ENCODE measurements at regions not wholly inside any gene's neighbourhood (a gene's known extent, or its start where the extent isn't known, plus 50 kb on each side); places are given as distances from the start of the nearest gene placed in this dataset.

DNA sequence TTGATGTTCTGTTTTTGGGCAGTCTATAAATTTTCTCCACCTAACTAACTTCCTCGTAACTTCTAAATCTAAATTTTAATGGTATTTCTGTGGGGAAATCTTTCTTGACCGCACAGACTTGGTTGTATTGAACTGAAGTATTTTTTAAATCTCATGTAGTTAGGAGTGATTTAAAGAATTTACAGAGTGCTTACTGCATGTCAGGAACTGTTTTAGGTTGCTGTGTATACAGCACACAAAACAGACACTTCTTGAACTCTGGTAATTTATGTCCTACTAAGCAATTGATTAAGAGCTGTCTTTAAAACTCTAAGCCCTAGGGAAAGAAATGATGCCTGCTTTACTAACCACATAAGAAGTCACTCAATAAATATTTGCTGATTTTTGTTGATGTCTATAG, 1350.2 kb downstream of the ZPLD1 start:
- no peak overlapping the region for H3K4me3 ChIP-seq (ENCODE audit: low read depth, low read length)
- no peak for DNase-seq (ENCODE audit: low read depth)
- TF ChIP-seq, protein P1, sequence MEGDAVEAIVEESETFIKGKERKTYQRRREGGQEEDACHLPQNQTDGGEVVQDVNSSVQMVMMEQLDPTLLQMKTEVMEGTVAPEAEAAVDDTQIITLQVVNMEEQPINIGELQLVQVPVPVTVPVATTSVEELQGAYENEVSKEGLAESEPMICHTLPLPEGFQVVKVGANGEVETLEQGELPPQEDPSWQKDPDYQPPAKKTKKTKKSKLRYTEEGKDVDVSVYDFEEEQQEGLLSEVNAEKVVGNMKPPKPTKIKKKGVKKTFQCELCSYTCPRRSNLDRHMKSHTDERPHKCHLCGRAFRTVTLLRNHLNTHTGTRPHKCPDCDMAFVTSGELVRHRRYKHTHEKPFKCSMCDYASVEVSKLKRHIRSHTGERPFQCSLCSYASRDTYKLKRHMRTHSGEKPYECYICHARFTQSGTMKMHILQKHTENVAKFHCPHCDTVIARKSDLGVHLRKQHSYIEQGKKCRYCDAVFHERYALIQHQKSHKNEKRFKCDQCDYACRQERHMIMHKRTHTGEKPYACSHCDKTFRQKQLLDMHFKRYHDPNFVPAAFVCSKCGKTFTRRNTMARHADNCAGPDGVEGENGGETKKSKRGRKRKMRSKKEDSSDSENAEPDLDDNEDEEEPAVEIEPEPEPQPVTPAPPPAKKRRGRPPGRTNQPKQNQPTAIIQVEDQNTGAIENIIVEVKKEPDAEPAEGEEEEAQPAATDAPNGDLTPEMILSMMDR (conservative IDR thresholded peaks at IDR 0.05; ENCODE audit: low read depth, low read length), result no peak

DNA sequence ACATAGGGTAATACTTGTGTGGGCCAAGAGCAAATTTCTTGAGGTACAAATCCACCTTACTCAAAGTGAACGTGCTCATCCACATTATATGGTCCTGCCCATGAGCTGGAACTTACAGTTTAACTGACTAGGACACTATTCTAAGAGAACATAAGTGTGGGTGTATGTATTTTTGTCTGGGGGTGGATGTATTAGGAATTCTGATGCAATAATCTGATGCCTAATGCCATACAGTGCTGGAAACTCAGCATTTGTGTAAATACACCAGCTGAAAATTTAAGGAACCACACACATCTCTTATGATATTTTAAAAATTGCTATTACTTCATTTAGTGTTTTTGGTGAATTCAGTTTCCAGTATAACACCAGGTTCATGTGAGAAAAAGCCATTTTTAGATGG, 1350.7 kb downstream of the ZPLD1 start:
- TF ChIP-seq, protein P1 (conservative IDR thresholded peaks at IDR 0.05; ENCODE audit: low read depth, low read length), result no peak
- no peak for DNase-seq (ENCODE audit: low read depth)
- no peak overlapping the region for H3K4me3 ChIP-seq (ENCODE audit: low read depth, low read length)

DNA sequence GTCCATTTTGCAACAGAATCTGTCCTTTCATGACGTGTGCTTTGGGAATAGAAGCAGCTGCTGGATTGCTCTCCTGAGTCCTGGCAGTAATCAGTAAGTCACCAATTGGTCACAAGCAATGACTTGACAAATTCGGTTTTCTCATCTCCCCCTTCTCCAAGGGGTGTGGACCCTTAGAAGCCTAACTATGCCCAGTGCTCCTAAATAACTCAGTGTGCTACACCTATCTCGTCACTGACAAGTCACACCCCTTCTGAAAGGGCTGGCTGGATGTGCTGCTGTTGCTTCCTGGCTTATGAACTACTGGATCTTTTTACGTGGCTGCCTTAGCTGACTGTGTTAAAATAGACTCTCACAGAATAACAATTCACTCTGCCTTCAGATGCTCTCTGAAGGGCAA, 1351.5 kb downstream of the ZPLD1 start:
- TF ChIP-seq, protein P1 (conservative IDR thresholded peaks at IDR 0.05; ENCODE audit: low read depth, low read length), result no peak
- no peak overlapping the region for H3K4me3 ChIP-seq (ENCODE audit: low read depth, low read length)
- DNase-seq (ENCODE audit: low read depth), result no peak

DNA sequence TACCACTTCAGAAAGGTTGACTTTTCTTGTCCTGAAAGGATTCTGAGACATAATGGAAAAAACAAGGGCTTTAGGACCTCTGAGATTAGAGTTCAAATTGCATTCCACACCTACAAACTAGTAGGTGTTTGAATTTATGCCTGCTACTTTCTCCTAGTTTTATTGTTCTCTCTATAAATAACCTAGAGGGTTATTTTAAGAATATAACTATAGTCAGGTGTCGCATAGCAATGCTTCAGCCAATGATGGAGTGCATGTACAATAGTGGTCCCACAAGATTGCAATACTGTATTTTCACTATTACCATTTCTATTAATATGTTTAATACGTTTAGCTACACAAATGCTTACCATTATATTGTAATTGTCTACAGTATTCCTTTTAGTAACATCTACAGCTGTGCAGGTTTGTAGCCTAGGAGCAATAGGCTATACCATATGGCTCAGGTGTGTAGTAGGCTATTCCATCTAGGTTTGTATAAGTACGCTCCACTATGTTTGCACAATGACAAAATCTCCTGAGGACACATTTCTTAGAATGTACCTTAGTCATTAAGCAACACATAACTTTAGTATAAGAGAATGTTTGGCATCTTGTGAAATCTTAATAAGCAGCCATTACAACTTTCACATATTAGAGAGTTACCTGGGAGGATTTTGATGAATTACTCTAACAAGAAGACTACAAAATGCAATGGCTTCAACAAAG, 1352.5 kb downstream of the ZPLD1 start:
- TF ChIP-seq, protein P1 (conservative IDR thresholded peaks at IDR 0.05; ENCODE audit: low read depth, low read length), result no peak
- no peak for DNase-seq (ENCODE audit: low read depth)
- H3K4me3 ChIP-seq (ENCODE audit: low read depth, low read length), result no peak overlapping the region

DNA sequence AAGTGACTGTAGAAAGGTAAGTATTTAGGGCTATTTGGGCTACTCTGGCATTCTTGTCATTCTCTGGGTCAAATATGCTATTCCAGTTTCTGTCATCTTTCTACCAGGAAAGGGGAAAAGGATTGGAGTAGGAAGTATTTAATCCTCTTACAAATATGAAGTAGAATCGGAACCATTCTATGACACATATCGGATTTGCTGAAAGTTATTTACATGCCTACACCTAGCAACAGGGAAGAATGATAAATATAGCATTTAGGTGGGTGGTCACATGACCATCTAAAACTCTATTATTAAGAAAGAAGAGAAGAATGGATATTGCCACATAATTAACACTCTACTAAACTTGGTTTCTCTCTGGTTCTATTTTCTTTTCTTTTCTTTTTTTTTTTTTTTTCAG, 1353.1 kb downstream of the ZPLD1 start:
- DNase-seq (ENCODE audit: low read depth), result no peak
- no peak overlapping the region for H3K4me3 ChIP-seq (ENCODE audit: low read depth, low read length)
- TF ChIP-seq, protein P1 (conservative IDR thresholded peaks at IDR 0.05; ENCODE audit: low read depth, low read length), result no peak

DNA sequence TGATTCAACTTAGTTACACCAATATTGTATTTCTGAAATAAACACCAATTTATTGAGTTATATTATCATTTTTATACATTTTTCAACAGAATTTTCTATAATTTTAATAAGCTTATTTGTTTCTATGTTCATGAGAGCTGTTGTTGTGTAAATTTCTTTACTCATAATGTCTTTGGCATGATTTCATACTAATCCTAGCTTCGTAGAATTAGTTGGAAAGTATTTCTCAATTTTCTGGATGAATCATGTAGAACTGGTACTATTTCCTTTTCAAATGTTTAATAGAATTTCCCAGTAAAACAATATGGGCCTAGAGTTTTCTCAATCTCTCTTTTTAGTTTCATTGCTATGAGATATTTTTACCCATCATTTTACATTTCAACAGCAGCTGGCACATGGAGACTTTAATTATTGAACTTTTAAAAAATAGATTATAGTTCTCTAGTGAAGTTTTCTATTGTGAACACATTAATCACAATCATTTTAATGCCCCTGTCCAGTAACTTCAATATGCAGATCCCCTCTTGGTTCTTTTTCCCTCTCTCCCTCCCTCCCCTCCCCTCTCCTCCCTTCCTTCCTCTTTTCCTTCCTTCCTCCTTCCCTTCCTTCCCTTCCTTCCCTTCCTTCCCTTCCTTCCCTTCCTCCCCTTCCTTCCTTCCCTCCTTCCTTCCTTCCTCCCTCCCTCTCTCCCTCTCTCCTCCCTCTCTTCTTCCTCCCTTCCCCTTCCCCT, 1357.1 kb downstream of the ZPLD1 start:
- DNase-seq (ENCODE audit: low read depth), result no peak
- TF ChIP-seq, protein P1 (conservative IDR thresholded peaks at IDR 0.05; ENCODE audit: low read depth, low read length), result no peak
- H3K4me3 ChIP-seq (ENCODE audit: low read depth, low read length), result no peak overlapping the region

DNA sequence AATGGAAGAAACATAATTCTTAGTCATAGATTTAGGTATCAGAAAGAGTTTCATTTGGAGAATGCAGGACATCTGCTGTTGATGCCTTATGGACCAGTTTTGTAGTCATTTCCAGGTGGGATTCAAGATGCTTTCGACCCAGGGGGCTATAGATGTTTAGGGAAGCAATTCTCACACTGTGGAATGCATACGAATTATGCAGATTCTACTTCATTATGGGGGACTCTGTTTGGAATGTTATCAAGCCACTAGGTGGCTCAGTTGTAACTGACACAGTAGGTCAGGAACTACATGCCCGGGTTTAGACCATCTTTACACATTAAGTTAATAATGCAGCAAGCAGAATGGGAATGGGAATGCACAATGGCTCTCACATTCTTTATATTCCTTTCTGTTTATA, 1359.8 kb downstream of the ZPLD1 start:
- H3K4me3 ChIP-seq (ENCODE audit: low read depth, low read length), result no peak overlapping the region
- TF ChIP-seq, protein P1 (conservative IDR thresholded peaks at IDR 0.05; ENCODE audit: low read depth, low read length), result no peak

More for the DNA sequence above, 1359.8 kb downstream of the ZPLD1 start:
- DNase-seq (ENCODE audit: low read depth), result no peak
